ENCODE measurements at regions not wholly inside any gene's neighbourhood (a gene's known extent, or its start where the extent isn't known, plus 50 kb on each side); places are given as distances from the start of the nearest gene placed in this dataset.

DNA sequence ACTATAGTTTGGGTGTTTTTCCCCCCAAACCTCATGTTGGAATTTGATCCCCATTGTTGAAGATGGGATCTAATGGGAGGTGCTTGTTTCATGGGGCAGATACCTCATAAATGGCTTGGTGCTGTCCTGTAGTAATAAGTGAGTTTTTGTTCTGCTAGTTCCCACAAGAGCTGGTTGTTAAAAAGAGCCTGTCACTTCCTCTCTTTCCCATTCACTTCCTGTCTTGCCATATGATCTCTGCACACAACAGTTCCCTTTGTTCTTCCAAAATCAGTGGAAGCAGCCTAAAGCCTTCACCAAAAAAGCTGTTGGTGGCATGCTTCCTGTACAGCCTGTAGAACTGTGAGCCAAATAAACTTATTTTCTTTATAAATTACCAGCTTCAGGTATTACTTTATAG lies 768.2 kb upstream of the VRK2 start:
- no peak for TF ChIP-seq POLR2A (IDR thresholded peaks at IDR 0.05; ENCODE audit: low read length)
- TF ChIP-seq GATA1 (IDR thresholded peaks at IDR 0.05; ENCODE audit: low read depth, low read length), result no peak

All from erythroblast (primary cell).